Mucosa of descending colon (tissue), 3 donors: ENCODE measurements at regions not wholly inside any gene's neighbourhood (a gene's known extent, or its start where the extent isn't known, plus 50 kb on each side); places are given as distances from the start of the nearest gene placed in this dataset.
A peak's percentile ranks its signal among the peaks of the same experiment; 100 is the strongest.

Experiments
- ATAC-seq: fragments of 200-7000 bp; cut with Tn5 transposase; one replicate; pipeline ENCODE4 v1.9.1; 2020; ENCODE audit warnings: mild to moderate bottlenecking, moderate library complexity
- DNase-seq, 3 donors: peaks; one replicate each; pipeline ENCODE4 v3.0.0-alpha.2; 2020
- H3K36me3 ChIP-seq: fragments of 200-600 bp; one replicate; pipeline ENCODE4 v1.8.0; 2021; ENCODE audit warnings: low read depth, mild to moderate bottlenecking
- H3K4me1 ChIP-seq: fragments of 200-600 bp; one replicate; pipeline ENCODE4 v1.8.0; 2021; ENCODE audit warnings: low read depth, mild to moderate bottlenecking
- H3K4me3 ChIP-seq: fragments of 200-600 bp; one replicate; pipeline ENCODE4 v1.8.0; 2021; ENCODE audit warnings: mild to moderate bottlenecking
- H3K9me3 ChIP-seq: fragments of 200-600 bp; one replicate; pipeline ENCODE4 v1.8.0; 2021; ENCODE audit warnings: mild to moderate bottlenecking
- CTCF ChIP-seq: fragments of 200-600 bp; IDR thresholded peaks from one replicate; pipeline ENCODE4 v1.8.0; 2022; ENCODE audit warnings: antibody characterized with exemption, mild to moderate bottlenecking
- intact Hi-C, 2 donors: fragments of 100-400 bp; cut with DNase I in 1 of 2; cut with micrococcal nuclease in 1 of 2; formaldehyde crosslinking; loops; one replicate each; pipeline versions ENCODE4 v1.11.0 to v1.11.1; 2022; cut with DNase I, micrococcal nuclease
- donor health status: DM: no; HTN: no; CAD: no; lungs with moderate emphysema.
- donor health status: DM: no; HTN: no; CAD: no.
- donor health status: DM: no; HTN: yes; CAD: no.

DNA sequence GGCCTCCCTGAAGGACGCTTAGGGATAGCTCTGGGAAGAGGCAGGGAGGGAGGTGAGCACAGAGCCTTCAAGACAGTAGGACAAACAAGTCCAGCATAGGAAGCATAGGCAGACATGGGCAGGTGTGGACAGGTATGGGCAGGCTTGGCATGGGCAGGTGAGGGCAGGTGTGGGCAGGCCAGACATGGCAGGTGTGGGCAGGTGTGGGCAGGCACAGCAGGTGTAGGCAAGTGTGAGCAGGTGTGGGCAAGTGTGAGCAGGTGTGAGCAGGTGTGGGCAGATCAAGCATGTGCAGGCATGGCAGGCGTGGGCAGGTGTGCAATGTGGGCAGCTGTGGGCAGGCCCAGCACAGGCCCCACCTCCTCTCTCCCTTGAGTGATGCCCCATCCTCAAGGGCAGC, 148.8 kb upstream of the ZMIZ1 start:
- no peak for DNase-seq
- no peak overlapping the region for H3K4me3 ChIP-seq
- peaks cover 15% of the 10 kb centered on the region for H3K4me1 ChIP-seq
- no peaks in the 10 kb centered on the region for H3K36me3 ChIP-seq
- intact Hi-C loops, result no loop called here
- no peaks in the 10 kb centered on the region for H3K9me3 ChIP-seq
- ATAC-seq, result no peak
- no peak for TF ChIP-seq CTCF

DNA sequence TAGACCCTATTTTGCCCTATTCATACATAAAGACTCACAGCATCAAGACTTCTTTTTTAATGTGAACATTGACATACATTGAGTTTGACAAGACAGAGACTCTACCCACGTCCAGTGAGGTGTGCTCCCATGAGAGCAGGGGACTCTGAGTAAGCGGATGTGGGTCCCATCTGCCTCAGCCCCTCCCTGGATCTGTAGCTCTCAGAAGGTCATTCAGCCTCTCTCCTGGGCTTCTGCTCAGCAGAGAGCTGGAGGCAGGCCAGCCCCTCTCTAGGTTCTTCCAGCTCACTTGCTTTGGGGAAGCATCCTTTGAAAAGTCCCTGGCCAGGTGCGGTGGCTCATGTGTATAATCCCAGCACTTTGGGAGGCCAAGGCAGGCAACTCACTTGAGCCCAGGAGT, 146.9 kb upstream of the ZMIZ1 start:
- DNase-seq, result no peak
- no peaks in the 10 kb centered on the region for H3K36me3 ChIP-seq
- intact Hi-C loops, result no loop called here

DNA sequence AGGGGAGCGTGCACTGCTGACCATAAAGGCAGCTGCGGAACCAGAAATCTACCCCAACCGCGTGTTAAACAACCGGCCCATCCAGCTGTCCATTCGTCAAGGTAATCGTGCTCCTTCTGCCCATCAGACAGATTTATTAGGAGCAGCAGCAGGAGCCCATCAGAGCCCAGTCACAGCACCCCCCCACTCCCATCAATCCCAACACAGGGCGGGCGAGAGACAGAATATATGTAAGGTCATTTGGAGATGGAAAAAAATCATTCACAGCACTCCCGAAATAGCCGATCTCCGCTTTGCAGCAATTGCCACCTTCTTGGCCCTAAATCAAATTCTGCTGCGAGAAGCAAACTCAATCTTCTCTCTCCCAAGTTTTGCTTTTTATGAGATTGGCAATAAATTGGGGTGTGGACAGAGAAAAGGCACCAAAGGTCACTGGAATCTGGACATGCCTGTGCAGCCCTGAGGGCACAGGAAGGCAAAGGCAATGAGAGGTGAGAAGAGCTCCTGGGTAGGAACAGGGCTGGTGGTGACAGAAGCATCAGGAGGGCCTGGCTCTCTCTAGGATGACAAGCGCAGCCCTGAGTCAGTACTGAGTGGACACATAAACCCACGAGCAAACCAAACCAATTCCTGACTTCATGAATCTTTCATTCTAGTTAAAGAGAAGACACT, 145.0 kb upstream of the ZMIZ1 start:
- no peak overlapping the region for H3K4me3 ChIP-seq
- no peak for TF ChIP-seq CTCF
- H3K36me3 ChIP-seq, result no peaks in the 10 kb centered on the region
- no peaks in the 10 kb centered on the region for H3K9me3 ChIP-seq
- ATAC-seq, result peak; percentile 81
- peak in 1 of 3 donors; percentile 18 for DNase-seq
- intact Hi-C loops, result no loop called here
- peaks cover 15% of the 10 kb centered on the region for H3K4me1 ChIP-seq

More for the DNA sequence above, 146.9 kb upstream of the ZMIZ1 start:
- ATAC-seq, result no peak
- peaks cover 15% of the 10 kb centered on the region for H3K4me1 ChIP-seq
- no peak overlapping the region for H3K4me3 ChIP-seq
- TF ChIP-seq CTCF, result no peak
- H3K9me3 ChIP-seq, result no peaks in the 10 kb centered on the region

DNA sequence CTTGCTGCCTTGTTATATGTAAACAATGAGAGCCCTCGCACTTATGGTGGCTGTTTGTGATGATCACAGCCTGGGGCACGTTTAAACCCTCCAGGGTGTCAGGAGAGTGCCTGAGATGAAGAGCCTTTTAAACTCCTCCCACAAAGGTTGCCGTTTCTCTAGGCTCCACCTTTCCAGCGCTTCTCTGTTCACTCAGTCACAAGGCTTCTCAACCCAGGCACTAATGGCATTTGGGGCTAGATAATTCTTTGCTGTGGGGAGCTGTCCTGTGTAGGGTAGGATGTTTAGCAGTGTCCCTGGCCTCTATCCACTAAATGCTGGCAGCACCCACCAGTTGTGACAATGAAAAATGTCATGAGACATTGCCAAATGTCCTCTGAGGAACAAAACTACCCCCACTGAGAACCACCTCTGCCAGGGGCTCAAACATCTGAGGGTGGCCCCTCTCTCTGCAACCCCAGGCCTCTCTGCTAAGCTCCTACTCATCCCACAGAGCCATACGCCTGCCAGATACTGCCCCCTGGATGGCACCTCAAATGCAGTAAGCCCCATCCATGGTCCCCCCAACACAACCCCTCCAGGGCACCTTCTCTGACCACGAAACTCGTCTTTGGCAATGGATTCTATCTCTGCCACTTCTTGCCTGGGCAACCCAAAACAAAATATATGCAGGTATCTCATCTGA, 144.3 kb upstream of the ZMIZ1 start:
- H3K4me1 ChIP-seq, result peaks cover 15% of the 10 kb centered on the region
- no peaks in the 10 kb centered on the region for H3K9me3 ChIP-seq
- H3K4me3 ChIP-seq, result no peak overlapping the region
- DNase-seq, result no peak
- no peak for TF ChIP-seq CTCF
- intact Hi-C loops, result no loop called here
- H3K36me3 ChIP-seq, result no peaks in the 10 kb centered on the region
- peak; percentile 46 for ATAC-seq

GRCh38 chr10:78925275-78925674, 143.5 kb upstream of the ZMIZ1 start:
- DNase-seq, result no peak
- Histone ChIP-seq H3K4me3 (no peak overlapping the region), H3K4me1 (peaks cover 15% of the 10 kb centered on the region), H3K9me3 (no peaks in the 10 kb centered on the region), H3K36me3 (no peaks in the 10 kb centered on the region)
- ATAC-seq, result no peak
- intact Hi-C loops, result no loop called here
- TF ChIP-seq CTCF, result no peak
